Duodenal mucosa (tissue), 2 donors: ENCODE measurements at regions not wholly inside any gene's neighbourhood (a gene's known extent, or its start where the extent isn't known, plus 50 kb on each side); places are given as distances from the start of the nearest gene placed in this dataset.

ENCODE experiments used
- H3K27ac ChIP-seq: one replicate; pipeline ENCODE4 v1.7.0; 2013; ENCODE audit warnings: low read depth, low read length
- H3K27me3 ChIP-seq, 2 donors: one replicate each; pipeline ENCODE4 v1.7.0; 2013; ENCODE audit warnings: low read length in 2 of 2, control low read depth in 1 of 2; ENCODE audit not compliant: insufficient read depth in 2 of 2, control insufficient read depth in 1 of 2
- H3K36me3 ChIP-seq, 2 donors: one replicate each; pipeline ENCODE4 v1.7.0; 2013; ENCODE audit warnings: low read length in 2 of 2, control low read depth in 1 of 2; ENCODE audit not compliant: insufficient read depth in 2 of 2, control insufficient read depth in 1 of 2
- H3K4me1 ChIP-seq, 2 donors: one replicate each; pipeline ENCODE4 v1.7.0; 2013; ENCODE audit warnings: low read length in 2 of 2, control low read depth in 1 of 2; ENCODE audit not compliant: insufficient read depth in 2 of 2, control insufficient read depth in 1 of 2
- H3K4me3 ChIP-seq, 2 donors: one replicate each; pipeline ENCODE4 v1.7.0; 2013; ENCODE audit warnings: low read length in 2 of 2, low read depth in 1 of 2
- H3K9ac ChIP-seq, 2 donors: one replicate each; pipeline ENCODE4 v1.7.0; 2013; ENCODE audit warnings: low read length in 2 of 2, low read depth in 1 of 2
- H3K9me3 ChIP-seq, 2 donors: one replicate each; pipeline ENCODE4 v1.7.0; 2013; ENCODE audit warnings: low read length in 2 of 2, control low read depth in 1 of 2; ENCODE audit not compliant: control insufficient read depth in 1 of 2

GRCh38 chr9:1713841-1714240 lies 301.3 kb upstream of the SMARCA2 start:
- H3K4me3 ChIP-seq: no peak overlapping the region
- H3K9me3 ChIP-seq: no peaks in the 10 kb centered on the region
- no peaks in the 10 kb centered on the region for H3K36me3 ChIP-seq
- no peaks in the 10 kb centered on the region for H3K4me1 ChIP-seq
- H3K27ac ChIP-seq: no peak overlapping the region
- H3K9ac ChIP-seq: no peak overlapping the region
- H3K27me3 ChIP-seq: no peaks in the 10 kb centered on the region

DNA sequence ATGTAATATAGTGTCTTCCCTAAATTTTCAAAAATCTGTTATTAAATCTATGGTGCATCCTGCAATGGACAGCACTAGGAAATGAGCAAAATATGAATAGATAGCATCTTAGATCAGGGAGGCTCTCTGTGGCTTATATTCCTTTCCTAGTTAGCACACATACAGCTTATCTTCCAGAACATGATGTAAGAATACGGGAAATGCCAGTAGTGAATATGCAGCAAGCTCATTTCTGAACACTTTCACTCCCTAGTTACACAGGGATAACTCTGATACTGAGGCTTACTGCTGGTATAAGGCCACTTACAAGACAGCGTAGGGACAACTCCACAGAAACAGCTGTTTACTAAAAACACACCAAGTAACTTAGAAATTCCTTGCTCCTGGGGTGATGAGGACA lies 297.3 kb upstream of the SMARCA2 start:
- H3K27ac ChIP-seq: no peak overlapping the region
- H3K27me3 ChIP-seq: no peaks in the 10 kb centered on the region
- H3K9me3 ChIP-seq: no peaks in the 10 kb centered on the region
- no peaks in the 10 kb centered on the region for H3K4me1 ChIP-seq
- no peak overlapping the region for H3K4me3 ChIP-seq
- no peak overlapping the region for H3K9ac ChIP-seq
- no peaks in the 10 kb centered on the region for H3K36me3 ChIP-seq

DNA sequence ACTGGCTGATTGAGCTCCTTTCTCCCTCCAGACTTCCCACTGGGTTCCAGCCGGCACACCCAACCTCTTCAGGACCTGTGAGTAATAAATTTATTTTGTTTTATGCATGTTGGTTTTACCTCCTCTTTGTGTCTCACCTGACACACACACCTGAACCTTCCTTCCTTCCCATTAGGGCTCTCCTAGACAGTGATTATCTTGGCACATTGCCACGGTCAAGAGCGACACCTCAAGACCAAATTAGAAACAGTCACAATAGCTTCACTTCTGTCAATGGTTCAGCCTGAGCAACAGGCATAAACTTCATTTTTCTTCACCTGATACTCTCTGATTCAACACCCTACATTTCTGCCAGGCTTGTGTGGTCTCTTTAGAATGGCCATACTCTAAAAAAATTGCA lies 296.3 kb upstream of the SMARCA2 start:
- no peaks in the 10 kb centered on the region for H3K9me3 ChIP-seq
- no peaks in the 10 kb centered on the region for H3K27me3 ChIP-seq
- H3K4me1 ChIP-seq: no peaks in the 10 kb centered on the region
- no peak overlapping the region for H3K27ac ChIP-seq
- no peak overlapping the region for H3K4me3 ChIP-seq
- no peak overlapping the region for H3K9ac ChIP-seq
- no peaks in the 10 kb centered on the region for H3K36me3 ChIP-seq

DNA sequence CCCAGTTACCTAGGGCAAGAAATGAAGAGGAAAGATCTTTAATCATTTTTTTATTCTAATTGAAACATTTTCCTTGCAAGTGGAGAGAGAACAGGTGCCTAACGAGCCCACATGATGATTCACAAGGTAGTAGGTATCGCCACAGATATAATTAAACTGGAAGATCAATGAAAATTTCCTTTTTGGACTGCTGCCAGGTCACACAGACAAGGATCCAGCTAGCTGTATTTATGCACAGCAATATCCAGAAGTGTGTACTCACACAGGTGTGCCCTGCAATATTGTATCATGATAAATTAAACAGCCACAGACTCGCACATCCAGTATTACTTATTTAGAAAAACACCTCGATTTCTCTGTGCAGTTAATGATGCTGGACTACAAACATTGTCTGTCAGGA lies 294.0 kb upstream of the SMARCA2 start:
- no peak overlapping the region for H3K27ac ChIP-seq
- no peaks in the 10 kb centered on the region for H3K9me3 ChIP-seq
- no peaks in the 10 kb centered on the region for H3K27me3 ChIP-seq
- H3K4me1 ChIP-seq: no peaks in the 10 kb centered on the region
- no peak overlapping the region for H3K4me3 ChIP-seq
- H3K9ac ChIP-seq: no peak overlapping the region
- H3K36me3 ChIP-seq: no peaks in the 10 kb centered on the region

DNA sequence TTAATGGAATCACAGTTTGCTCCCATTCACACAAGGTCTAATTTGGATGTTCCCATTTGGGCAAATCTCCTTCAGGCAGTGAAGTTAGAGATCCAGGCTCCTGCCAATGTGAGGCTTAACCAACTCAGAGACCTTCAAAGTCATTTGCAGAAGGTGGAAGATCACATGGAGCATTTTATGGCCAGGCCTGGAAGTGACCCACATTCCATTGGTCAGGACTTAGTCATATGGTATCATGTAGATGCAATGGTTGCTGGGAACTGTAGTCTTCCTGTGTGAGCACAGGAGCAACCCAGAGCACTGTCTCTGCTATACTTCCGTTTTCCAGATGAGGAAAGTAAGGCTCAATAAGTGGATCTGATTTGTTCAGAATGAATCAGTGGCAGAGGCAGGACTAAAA lies 292.7 kb upstream of the SMARCA2 start:
- H3K36me3 ChIP-seq: no peaks in the 10 kb centered on the region
- no peak overlapping the region for H3K27ac ChIP-seq
- no peak overlapping the region for H3K9ac ChIP-seq
- no peaks in the 10 kb centered on the region for H3K4me1 ChIP-seq
- H3K27me3 ChIP-seq: no peaks in the 10 kb centered on the region
- H3K9me3 ChIP-seq: no peaks in the 10 kb centered on the region
- H3K4me3 ChIP-seq: no peak overlapping the region

- Histone ChIP-seq H3K9ac (no peak overlapping the region), H3K4me3 (no peak overlapping the region), H3K4me1 (no peaks in the 10 kb centered on the region), H3K27me3 (no peaks in the 10 kb centered on the region), H3K27ac (no peak overlapping the region), H3K36me3 (no peaks in the 10 kb centered on the region), H3K9me3 (no peaks in the 10 kb centered on the region)
These were observed 291.6 kb upstream of the SMARCA2 start for GRCh38 chr9:1723522-1724015.

- Histone ChIP-seq H3K36me3 (no peaks in the 10 kb centered on the region), H3K4me1 (no peaks in the 10 kb centered on the region), H3K9me3 (no peaks in the 10 kb centered on the region), H3K27ac (no peak overlapping the region), H3K9ac (no peak overlapping the region), H3K4me3 (no peak overlapping the region), H3K27me3 (no peaks in the 10 kb centered on the region)
These were observed 288.0 kb upstream of the SMARCA2 start for GRCh38 chr9:1726993-1727759.

GRCh38 chr9:1729631-1730030 lies 285.5 kb upstream of the SMARCA2 start:
- Histone ChIP-seq H3K27me3 (no peaks in the 10 kb centered on the region), H3K9me3 (no peaks in the 10 kb centered on the region), H3K36me3 (no peaks in the 10 kb centered on the region), H3K27ac (no peak overlapping the region), H3K4me1 (no peaks in the 10 kb centered on the region), H3K9ac (no peak overlapping the region), H3K4me3 (no peak overlapping the region)

- no peaks in the 10 kb centered on the region for H3K36me3 ChIP-seq
- no peak overlapping the region for H3K27ac ChIP-seq
- no peak overlapping the region for H3K4me3 ChIP-seq
- H3K9me3 ChIP-seq: no peaks in the 10 kb centered on the region
- H3K9ac ChIP-seq: no peak overlapping the region
- H3K4me1 ChIP-seq: no peaks in the 10 kb centered on the region
- H3K27me3 ChIP-seq: no peaks in the 10 kb centered on the region
These were observed 282.5 kb upstream of the SMARCA2 start for GRCh38 chr9:1732670-1733069.

DNA sequence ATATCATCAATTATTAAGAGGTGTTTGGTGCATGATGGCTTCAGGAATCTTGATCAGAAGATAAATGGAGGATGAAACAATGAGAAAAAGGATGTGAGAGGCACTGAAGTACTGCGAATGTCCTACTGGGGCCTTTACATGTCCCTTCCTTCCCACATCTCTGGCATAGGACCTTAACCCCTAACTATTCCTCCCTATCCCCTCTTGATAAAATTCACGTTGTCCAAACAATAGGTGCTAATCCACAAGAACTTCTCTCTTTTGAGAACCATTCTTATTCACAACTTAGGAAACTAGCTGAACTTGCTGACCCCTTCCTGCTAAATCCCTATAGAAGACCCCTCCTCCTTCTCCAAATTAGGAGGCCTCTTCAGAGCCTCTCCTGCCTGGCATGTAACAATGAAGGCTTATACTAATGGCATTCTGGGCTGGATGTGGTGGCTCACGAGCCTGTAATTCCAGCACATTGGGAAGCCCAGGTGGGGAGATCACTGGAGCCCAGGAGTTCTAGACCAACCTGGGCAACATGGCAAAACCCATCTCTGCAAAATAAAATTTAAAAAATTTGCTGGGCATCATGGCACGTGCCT lies 276.5 kb upstream of the SMARCA2 start:
- no peak overlapping the region for H3K4me3 ChIP-seq
- H3K27me3 ChIP-seq: no peaks in the 10 kb centered on the region
- H3K9ac ChIP-seq: no peak overlapping the region
- H3K36me3 ChIP-seq: no peaks in the 10 kb centered on the region
- H3K9me3 ChIP-seq: no peaks in the 10 kb centered on the region
- H3K4me1 ChIP-seq: no peaks in the 10 kb centered on the region
- no peak overlapping the region for H3K27ac ChIP-seq
